ENCODE measurements at regions not wholly inside any gene's neighbourhood (a gene's known extent, or its start where the extent isn't known, plus 50 kb on each side); places are given as distances from the start of the nearest gene placed in this dataset.

- no peak for ATAC-seq (ENCODE audit: low FRiP score)
- DNase-seq (ENCODE audit: low spot score): no peak
- no peak for TF ChIP-seq CTCF (IDR thresholded peaks at IDR 0.05)
These were observed 131.8 kb upstream of the C14orf180 start for GRCh38 chr14:104447750-104448149.

- ATAC-seq (ENCODE audit: low FRiP score): no peak
- no peak for DNase-seq (ENCODE audit: low spot score)
- no peak for TF ChIP-seq CTCF (IDR thresholded peaks at IDR 0.05)
These were observed 131.2 kb upstream of the C14orf180 start for GRCh38 chr14:104448321-104448720.

GRCh38 chr14:104448721-104449120, 130.8 kb upstream of the C14orf180 start:
- DNase-seq (ENCODE audit: low spot score) (no peak), ATAC-seq (ENCODE audit: low FRiP score) (no peak)
- TF ChIP-seq CTCF (IDR thresholded peaks at IDR 0.05): no peak

- no peak for ATAC-seq (ENCODE audit: low FRiP score)
- TF ChIP-seq CTCF (IDR thresholded peaks at IDR 0.05): no peak
- no peak for DNase-seq (ENCODE audit: low spot score)
These were observed 128.7 kb upstream of the C14orf180 start for GRCh38 chr14:104450811-104451401.

GRCh38 chr14:104451474-104451873, 128.1 kb upstream of the C14orf180 start:
- DNase-seq (ENCODE audit: low spot score) (no peak), ATAC-seq (ENCODE audit: low FRiP score) (no peak)
- TF ChIP-seq CTCF (IDR thresholded peaks at IDR 0.05): no peak

- TF ChIP-seq CTCF (IDR thresholded peaks at IDR 0.05): no peak
- ATAC-seq (ENCODE audit: low FRiP score) (no peak), DNase-seq (ENCODE audit: low spot score) (no peak)
These were observed 120.7 kb upstream of the C14orf180 start for GRCh38 chr14:104458845-104459244.

- TF ChIP-seq CTCF (IDR thresholded peaks at IDR 0.05): no peak
- DNase-seq (ENCODE audit: low spot score) (no peak), ATAC-seq (ENCODE audit: low FRiP score) (no peak)
These were observed 118.5 kb upstream of the C14orf180 start for GRCh38 chr14:104460791-104461651.
